H1 (cell line): ENCODE measurements at regions not wholly inside any gene's neighbourhood (a gene's known extent, or its start where the extent isn't known, plus 50 kb on each side); places are given as distances from the start of the nearest gene placed in this dataset.

Source experiments
- CTCF ChIA-PET: fragments of 300-600 bp; sonication (Branson Sonifier 250); formaldehyde crosslinking; loops from one replicate; lab custom pipeline; 2021; ENCODE audit not compliant: partially characterized antibody; lab: Charles Lee
- POLR2A ChIA-PET: fragments of 300-600 bp; sonication (Branson Sonifier 250); formaldehyde crosslinking; loops from one replicate; lab custom pipeline; 2021; ENCODE audit warnings: inconsistent platforms; ENCODE audit not compliant: partially characterized antibody; lab: Charles Lee
- DNase-seq, 2 experiments: peaks; one replicate each; pipeline versions ENCODE4 v3.0.0 to v3.0.0-alpha.2; 2010 to 2022; ENCODE audit warnings: low spot score in 2 of 2, low read depth in 1 of 2, mixed read lengths in 1 of 2
- FAIRE-seq: peaks from 2 replicates; lab custom pipeline; 2011; peaks lifted over from hg19 to GRCh38; lab: Jason Lieb, UNC
- H2AFZ ChIP-seq: 2 replicates; pipeline ENCODE4 v1.8.1; 2012; ENCODE audit warnings: low read length, inconsistent platforms
- H2AK5ac ChIP-seq: 2 replicates; pipeline ENCODE4 v1.6.1; 2013; ENCODE audit warnings: low read depth, low read length
- H2BK120ac ChIP-seq: replicated peaks from 2 replicates; pipeline ENCODE3; 2013; ENCODE audit warnings: low read depth, low read length, inconsistent platforms
- H2BK12ac ChIP-seq: 2 replicates; pipeline ENCODE4 v1.6.1; 2013; ENCODE audit warnings: low read depth, low read length
- H2BK15ac ChIP-seq: 2 replicates; pipeline ENCODE4 v1.6.1; 2013; ENCODE audit warnings: low read length
- H2BK20ac ChIP-seq: 2 replicates; pipeline ENCODE4 v1.6.1; 2013; ENCODE audit warnings: low read length
- H2BK5ac ChIP-seq: 2 replicates; pipeline ENCODE4 v1.6.1; 2013; ENCODE audit warnings: low read depth, low read length
- H3K14ac ChIP-seq: 2 replicates; pipeline ENCODE4 v1.6.1; 2013; ENCODE audit warnings: inconsistent platforms; ENCODE audit not compliant: insufficient read length
- H3K18ac ChIP-seq: 2 replicates; pipeline ENCODE4 v1.6.1; 2013; ENCODE audit warnings: low read length; ENCODE audit errors: extremely low read depth
- H3K23ac ChIP-seq: 2 replicates; pipeline ENCODE4 v1.6.1; 2013; ENCODE audit warnings: inconsistent platforms; ENCODE audit not compliant: insufficient read length
- H3K23me2 ChIP-seq: 2 replicates; pipeline ENCODE4 v1.6.1; 2013; ENCODE audit warnings: low read depth, low read length
- H3K27ac ChIP-seq: 2 replicates; pipeline ENCODE4 v1.6.1; 2011; ENCODE audit warnings: low read depth, low read length, inconsistent platforms
- H3K27me3 ChIP-seq, 4 experiments: replicated peaks in 1 of 4; 1 replicate in 1 of 4; 2 replicates in 3 of 4; pipeline versions ENCODE4 v1.6.1 to v1.8.1; 2011 to 2013; ENCODE audit warnings: low read length in 3 of 4, mild to moderate bottlenecking in 3 of 4, inconsistent platforms in 2 of 4, mixed read lengths in 2 of 4, moderate library complexity in 1 of 4; ENCODE audit not compliant: control insufficient read depth in 3 of 4, insufficient read depth in 3 of 4; ENCODE audit errors: extremely low read depth in 1 of 4
- H3K36me3 ChIP-seq, 4 experiments: 2 replicates each; pipeline versions ENCODE4 v1.6.1 to v1.8.1; 2011 to 2013; ENCODE audit warnings: mild to moderate bottlenecking in 4 of 4, low read length in 3 of 4, moderate library complexity in 2 of 4, control low read depth in 1 of 4, inconsistent platforms in 1 of 4; ENCODE audit not compliant: insufficient read depth in 4 of 4, control insufficient read depth in 2 of 4
- H3K4ac ChIP-seq: replicated peaks from 2 replicates; pipeline ENCODE3; 2013; ENCODE audit warnings: low read length, low read depth, mixed read lengths, inconsistent platforms; ENCODE audit not compliant: insufficient read length
- H3K4me1 ChIP-seq, 4 experiments: replicated peaks in 1 of 4; 1 replicate in 1 of 4; 2 replicates in 3 of 4; pipeline versions ENCODE4 v1.6.1 to v1.8.1; 2011 to 2013; ENCODE audit warnings: low read length in 3 of 4, inconsistent platforms in 2 of 4, mixed read lengths in 1 of 4; ENCODE audit not compliant: insufficient read depth in 4 of 4, control insufficient read depth in 3 of 4
- H3K4me2 ChIP-seq, 2 experiments: 2 replicates each; pipeline versions ENCODE4 v1.6.1 to v1.8.1; 2011 to 2013; ENCODE audit warnings: low read depth in 2 of 2, low read length in 2 of 2, control low read depth in 1 of 2, inconsistent platforms in 1 of 2, mild to moderate bottlenecking in 1 of 2; ENCODE audit not compliant: insufficient read depth in 1 of 2
- H3K4me3 ChIP-seq, 4 experiments: fragments of 200-600, 300-600 bp in 1 of 4; sonication (generic), shearing (Covaris generic), sonication (Bioruptor Twin) in 1 of 4; 2 replicates each; pipeline versions ENCODE4 v1.5.1 to v1.8.1; 2011 to 2016; ENCODE audit warnings: low read length in 4 of 4, low read depth in 3 of 4, control low read depth in 2 of 4, inconsistent platforms in 2 of 4, mild to moderate bottlenecking in 2 of 4, mixed read lengths in 1 of 4, moderate library complexity in 1 of 4; ENCODE audit not compliant: insufficient read depth in 2 of 4; ENCODE audit errors: extremely low read depth in 1 of 4
- H3K56ac ChIP-seq: replicated peaks from 2 replicates; pipeline ENCODE3; 2013; ENCODE audit warnings: low read depth, mild to moderate bottlenecking, mixed read lengths, low read length, inconsistent platforms; ENCODE audit not compliant: insufficient read length
- H3K79me1 ChIP-seq: 2 replicates; pipeline ENCODE4 v1.6.1; 2013; ENCODE audit warnings: low read depth, low read length, control low read depth
- H3K79me2 ChIP-seq, 2 experiments: 2 replicates each; pipeline versions ENCODE4 v1.6.1 to v1.8.1; 2012 to 2013; ENCODE audit warnings: low read length in 2 of 2, mild to moderate bottlenecking in 2 of 2, inconsistent platforms in 1 of 2; ENCODE audit not compliant: insufficient read depth in 2 of 2, control insufficient read depth in 1 of 2
- H3K9ac ChIP-seq, 4 experiments: replicated peaks in 1 of 4; 1 replicate in 1 of 4; 2 replicates in 3 of 4; pipeline versions ENCODE4 v1.6.1 to v1.8.1; 2011 to 2013; ENCODE audit warnings: low read depth in 3 of 4, low read length in 3 of 4, control low read depth in 2 of 4, mild to moderate bottlenecking in 2 of 4, moderate library complexity in 2 of 4, inconsistent platforms in 1 of 4; ENCODE audit errors: extremely low read depth in 1 of 4
- H3K9me3 ChIP-seq, 2 experiments: 2 replicates each; pipeline versions ENCODE4 v1.6.1 to v1.8.1; 2012 to 2013; ENCODE audit warnings: mild to moderate bottlenecking in 2 of 2, moderate library complexity in 2 of 2, control low read depth in 1 of 2, inconsistent platforms in 1 of 2, low read depth in 1 of 2, low read length in 1 of 2, mixed read lengths in 1 of 2; ENCODE audit not compliant: insufficient read depth in 2 of 2
- H4K20me1 ChIP-seq, 2 experiments: replicated peaks in 1 of 2; 2 replicates each; pipeline versions ENCODE3 to v1.8.1; 2011 to 2013; ENCODE audit warnings: inconsistent platforms in 2 of 2, low read length in 2 of 2, mild to moderate bottlenecking in 1 of 2; ENCODE audit not compliant: insufficient read depth in 2 of 2, control insufficient read depth in 1 of 2
- H4K5ac ChIP-seq: 2 replicates; pipeline ENCODE4 v1.6.1; 2013; ENCODE audit warnings: low read length, low read depth, mixed read lengths, inconsistent platforms; ENCODE audit not compliant: insufficient read length
- H4K8ac ChIP-seq: 2 replicates; pipeline ENCODE4 v1.8.0; 2013; ENCODE audit warnings: mild to moderate bottlenecking, moderate library complexity, low read length, inconsistent platforms; ENCODE audit not compliant: insufficient read depth; ENCODE audit errors: extremely low read depth
- H4K91ac ChIP-seq: replicated peaks from 2 replicates; pipeline ENCODE3; 2013; ENCODE audit warnings: low read length, mixed read lengths, inconsistent platforms; ENCODE audit not compliant: insufficient read length
- ASH2L ChIP-seq: fragments of 200-600, 300-600 bp; sonication (generic); IDR thresholded peaks from one replicate; pipeline ENCODE4 v1.7.1; 2017; ENCODE audit warnings: low read length
- CBX5 ChIP-seq: fragments of 300-800, 300-1000 bp; sonication (generic); IDR thresholded peaks from 2 replicates; pipeline ENCODE4 v1.7.1; 2016; ENCODE audit warnings: antibody characterized with exemption, low read length, low read depth
- CBX8 ChIP-seq: fragments of 300-800, 300-1000 bp; sonication (generic); IDR thresholded peaks from 2 replicates; pipeline ENCODE4 v1.7.1; 2016; ENCODE audit warnings: low read depth, low read length, borderline replicate concordance
- CHD2 ChIP-seq: IDR thresholded peaks from 2 replicates; pipeline ENCODE4 v1.6.1; 2012; ENCODE audit warnings: low read length, improper control_type of control experiment
- EP300 ChIP-seq, 2 experiments: IDR thresholded peaks; 1 replicate in 1 of 2; 2 replicates in 1 of 2; pipeline ENCODE4 v1.6.1; 2011 to 2012; ENCODE audit warnings: low read depth in 2 of 2, low read length in 2 of 2, mild to moderate bottlenecking in 2 of 2, borderline replicate concordance in 1 of 2, inconsistent platforms in 1 of 2, moderate library complexity in 1 of 2
- GTF2F1 ChIP-seq: IDR thresholded peaks from 2 replicates; pipeline ENCODE4 v1.6.1; 2012; ENCODE audit warnings: low read depth, low read length, improper control_type of control experiment, borderline replicate concordance
- HDAC6 ChIP-seq: IDR thresholded peaks from one replicate; pipeline ENCODE4 v1.7.1; 2012; ENCODE audit warnings: low read depth, mild to moderate bottlenecking, inconsistent platforms, low read length, moderate library complexity
- KDM5A ChIP-seq: fragments of 200-600 bp; IDR thresholded peaks from 2 replicates; pipeline ENCODE4 v1.7.1; 2012; ENCODE audit warnings: mild to moderate bottlenecking, low read length, inconsistent platforms, mixed read lengths
- MAFK ChIP-seq: IDR thresholded peaks from 2 replicates; pipeline ENCODE4 v1.6.1; 2012; ENCODE audit warnings: low read depth, mild to moderate bottlenecking, improper control_type of control experiment, low read length
- SIN3A ChIP-seq, 2 experiments: IDR thresholded peaks in 1 of 2; conservative IDR thresholded peaks in 1 of 2; 2 replicates each; pipeline ENCODE4 v1.6.1; 2011 to 2012; ENCODE audit warnings: low read length in 2 of 2, improper control_type of control experiment in 1 of 2, low read depth in 1 of 2, mild to moderate bottlenecking in 1 of 2
- SUZ12 ChIP-seq: fragments of 200-600 bp; sonication (generic); IDR thresholded peaks from 2 replicates; pipeline ENCODE4 v1.6.1; 2012; ENCODE audit warnings: mild to moderate bottlenecking, inconsistent platforms, low read length, moderate library complexity, mixed read lengths
- TAF1 ChIP-seq: IDR thresholded peaks from 2 replicates; pipeline ENCODE4 v1.6.1; 2011; ENCODE audit warnings: mild to moderate bottlenecking, low read depth, low read length
- USF2 ChIP-seq: IDR thresholded peaks from 2 replicates; pipeline ENCODE4 v1.6.1; 2011; ENCODE audit warnings: low read length, improper control_type of control experiment
- YY1 ChIP-seq: IDR thresholded peaks from 2 replicates; pipeline ENCODE4 v1.6.1; 2011; ENCODE audit warnings: low read depth, mild to moderate bottlenecking, low read length
- ZNF274 ChIP-seq: IDR thresholded peaks from 2 replicates; pipeline ENCODE4 v1.7.0; 2012; ENCODE audit warnings: low read length, borderline replicate concordance; ENCODE audit errors: extremely low read depth

- Histone ChIP-seq H3K27me3 (no peaks in the 10 kb centered on the region), H2BK120ac (no peak overlapping the region), H3K14ac (no peak overlapping the region), H3K9ac (no peak overlapping the region), H3K36me3 (no peaks in the 10 kb centered on the region), H2BK15ac (no peak overlapping the region), H2AFZ (no peak overlapping the region), H2BK12ac (no peak overlapping the region), H3K4me1 (no peaks in the 10 kb centered on the region), H4K20me1 (no peaks in the 10 kb centered on the region), H2AK5ac (no peak overlapping the region), H4K8ac (no peak overlapping the region), H4K91ac (no peak overlapping the region), H3K18ac (no peak overlapping the region), H3K56ac (no peak overlapping the region), H3K4me2 (no peak overlapping the region), H3K79me1 (no peaks in the 10 kb centered on the region), H2BK20ac (no peak overlapping the region), H3K79me2 (no peaks in the 10 kb centered on the region), H2BK5ac (no peak overlapping the region), H3K23me2 (no peaks in the 10 kb centered on the region), H3K23ac (no peak overlapping the region), H3K9me3 (no peaks in the 10 kb centered on the region), H3K4ac (no peak overlapping the region), H3K27ac (no peak overlapping the region), H4K5ac (no peak overlapping the region), H3K4me3 (no peak overlapping the region)
- ChIA-PET POLR2A (interaction anchor here (1.6 kb wide), 1 partner anchor 10 kb away, joined by 3 read pairs; no protein-coding TSS in a partner anchor), CTCF (interaction anchor here (3.8 kb wide), 1 partner anchor 11 kb away, joined by 20 read pairs; no protein-coding TSS in a partner anchor)
- FAIRE-seq (no peak), DNase-seq (no peak)
- TF ChIP-seq SUZ12, result no peak
- TF ChIP-seq ZNF274, result no peak
- TF ChIP-seq CBX8, result no peak
- TF ChIP-seq GTF2F1, result no peak
- TF ChIP-seq CBX5, result no peak
- no peak for TF ChIP-seq EP300 (IDR thresholded peaks at IDR 0.05; ENCODE audit: borderline replicate concordance in 1 of 2, low read depth in 2 of 2, low read length in 2 of 2)
- TF ChIP-seq HDAC6, result no peak
- TF ChIP-seq TAF1, result no peak
- TF ChIP-seq CHD2, result no peak
- no peak for TF ChIP-seq YY1
- no peak for TF ChIP-seq SIN3A (conservative IDR thresholded peaks at IDR 0.05 in 1 of 2, IDR thresholded peaks at IDR 0.05 in 1 of 2; ENCODE audit: low read depth in 1 of 2, low read length in 2 of 2)
- TF ChIP-seq KDM5A, result no peak
- no peak for TF ChIP-seq ASH2L
- TF ChIP-seq USF2, result no peak
- no peak for TF ChIP-seq MAFK
These were observed 79.8 kb upstream of the ETV6 start for GRCh38 chr12:11569716-11570115.
